HCT116 (cell line): ENCODE measurements at regions not wholly inside any gene's neighbourhood (a gene's known extent, or its start where the extent isn't known, plus 50 kb on each side); places are given as distances from the start of the nearest gene placed in this dataset.

Source experiments
- CEBPB ChIP-seq: IDR thresholded peaks from 2 replicates; pipeline ENCODE4 v1.6.1; 2012; ENCODE audit warnings: low read depth
- EGR1 ChIP-seq: IDR thresholded peaks from 2 replicates; pipeline ENCODE4 v1.6.1; 2012; ENCODE audit warnings: low read depth
- ELF1 ChIP-seq: IDR thresholded peaks from 2 replicates; pipeline ENCODE4 v1.6.1; 2012; ENCODE audit warnings: low read depth, borderline replicate concordance
- EZH2 ChIP-seq: fragments of 200-600 bp; sonication (generic); IDR thresholded peaks from 2 replicates; pipeline ENCODE4 v1.6.1; 2017; ENCODE audit warnings: antibody characterized with exemption, mixed run types
- EZH2phosphoT487 ChIP-seq: fragments of 200-600 bp; IDR thresholded peaks from 2 replicates; pipeline ENCODE4 v1.6.1; 2018; ENCODE audit warnings: antibody characterized with exemption, borderline replicate concordance
- JUND ChIP-seq: IDR thresholded peaks from 2 replicates; pipeline ENCODE4 v1.6.1; 2012
- POLR2A ChIP-seq: IDR thresholded peaks from 2 replicates; pipeline ENCODE4 v1.7.0; 2011; ENCODE audit warnings: borderline replicate concordance; ENCODE audit not compliant: insufficient read depth, insufficient read length; ENCODE audit errors: extremely low read depth
- POLR2AphosphoS5 ChIP-seq: IDR thresholded peaks from 2 replicates; pipeline ENCODE4 v1.6.1; 2011; ENCODE audit warnings: mild to moderate bottlenecking, low read depth, low read length, moderate library complexity
- RAD21 ChIP-seq: IDR thresholded peaks from 2 replicates; pipeline ENCODE4 v1.6.1; 2012; ENCODE audit warnings: low read depth, mild to moderate bottlenecking
- YY1 ChIP-seq: IDR thresholded peaks from 2 replicates; pipeline ENCODE4 v1.6.1; 2011; ENCODE audit warnings: low read length, low read depth, moderate library complexity, mild to moderate bottlenecking; ENCODE audit not compliant: insufficient replicate concordance; ENCODE audit errors: extremely low read depth
- TF ChIP-seq, protein P1 (sequence below), 3 experiments: fragments of 200-600 bp in 1 of 3; sonication (generic) in 1 of 3; IDR thresholded peaks in 2 of 3; conservative IDR thresholded peaks in 1 of 3; 2 replicates each; pipeline ENCODE4 v1.5.1; 2012 to 2017; ENCODE audit warnings: low read depth in 2 of 3, low read length in 2 of 3, antibody characterized with exemption in 1 of 3, borderline replicate concordance in 1 of 3, control low read depth in 1 of 3, mild to moderate bottlenecking in 1 of 3, mixed read lengths in 1 of 3, mixed run types in 1 of 3, moderate library complexity in 1 of 3; ENCODE audit not compliant: insufficient read depth in 1 of 3
- TF ChIP-seq, protein P2 (sequence below): IDR thresholded peaks from 2 replicates; pipeline ENCODE4 v1.6.1; 2012; ENCODE audit warnings: low read depth
- TF ChIP-seq, protein P3 (sequence below): IDR thresholded peaks from 2 replicates; pipeline ENCODE4 v1.6.1; 2012

DNA sequence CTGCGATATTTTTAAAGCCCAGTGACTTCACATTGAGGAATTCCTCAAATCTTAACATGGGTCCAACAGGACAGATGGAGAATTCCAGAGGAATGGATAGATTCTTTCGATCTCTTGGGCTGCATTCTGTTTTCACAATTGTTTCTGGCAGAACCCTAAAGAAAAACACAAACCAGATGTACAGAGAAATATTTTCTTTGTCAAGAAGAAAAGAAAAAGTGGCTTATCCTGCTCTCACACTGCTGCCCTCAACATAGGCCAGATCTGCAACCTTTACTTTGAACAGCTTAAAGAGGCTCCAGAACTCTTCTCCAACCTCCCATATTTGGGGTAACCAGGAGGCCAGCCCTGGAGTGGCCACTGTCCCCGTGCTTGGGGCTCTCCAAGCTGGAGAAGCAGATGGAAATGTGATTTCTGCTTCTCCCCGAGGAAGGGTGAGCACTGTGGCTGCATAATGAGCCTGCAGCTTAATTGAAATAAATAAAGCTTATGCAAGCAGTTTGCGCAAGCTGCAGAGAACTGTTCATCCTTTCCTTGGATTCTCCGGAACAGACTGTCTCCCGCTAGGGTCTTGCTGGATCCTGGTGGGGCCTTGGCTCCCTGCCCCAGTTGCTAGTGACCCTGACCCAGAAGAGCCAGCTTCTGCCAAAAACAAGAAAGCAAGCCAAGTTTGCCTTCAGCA is 453.2 kb upstream of the PROK2 start:
- TF ChIP-seq, protein P1, sequence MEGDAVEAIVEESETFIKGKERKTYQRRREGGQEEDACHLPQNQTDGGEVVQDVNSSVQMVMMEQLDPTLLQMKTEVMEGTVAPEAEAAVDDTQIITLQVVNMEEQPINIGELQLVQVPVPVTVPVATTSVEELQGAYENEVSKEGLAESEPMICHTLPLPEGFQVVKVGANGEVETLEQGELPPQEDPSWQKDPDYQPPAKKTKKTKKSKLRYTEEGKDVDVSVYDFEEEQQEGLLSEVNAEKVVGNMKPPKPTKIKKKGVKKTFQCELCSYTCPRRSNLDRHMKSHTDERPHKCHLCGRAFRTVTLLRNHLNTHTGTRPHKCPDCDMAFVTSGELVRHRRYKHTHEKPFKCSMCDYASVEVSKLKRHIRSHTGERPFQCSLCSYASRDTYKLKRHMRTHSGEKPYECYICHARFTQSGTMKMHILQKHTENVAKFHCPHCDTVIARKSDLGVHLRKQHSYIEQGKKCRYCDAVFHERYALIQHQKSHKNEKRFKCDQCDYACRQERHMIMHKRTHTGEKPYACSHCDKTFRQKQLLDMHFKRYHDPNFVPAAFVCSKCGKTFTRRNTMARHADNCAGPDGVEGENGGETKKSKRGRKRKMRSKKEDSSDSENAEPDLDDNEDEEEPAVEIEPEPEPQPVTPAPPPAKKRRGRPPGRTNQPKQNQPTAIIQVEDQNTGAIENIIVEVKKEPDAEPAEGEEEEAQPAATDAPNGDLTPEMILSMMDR (IDR thresholded peaks at IDR 0.05 in 2 of 3, conservative IDR thresholded peaks at IDR 0.05 in 1 of 3; ENCODE audit: borderline replicate concordance in 1 of 3, insufficient read depth in 1 of 3, low read depth in 2 of 3, low read length in 2 of 3): no peak
- no peak for TF ChIP-seq POLR2A
- no peak for TF ChIP-seq CEBPB
- TF ChIP-seq, protein P2, sequence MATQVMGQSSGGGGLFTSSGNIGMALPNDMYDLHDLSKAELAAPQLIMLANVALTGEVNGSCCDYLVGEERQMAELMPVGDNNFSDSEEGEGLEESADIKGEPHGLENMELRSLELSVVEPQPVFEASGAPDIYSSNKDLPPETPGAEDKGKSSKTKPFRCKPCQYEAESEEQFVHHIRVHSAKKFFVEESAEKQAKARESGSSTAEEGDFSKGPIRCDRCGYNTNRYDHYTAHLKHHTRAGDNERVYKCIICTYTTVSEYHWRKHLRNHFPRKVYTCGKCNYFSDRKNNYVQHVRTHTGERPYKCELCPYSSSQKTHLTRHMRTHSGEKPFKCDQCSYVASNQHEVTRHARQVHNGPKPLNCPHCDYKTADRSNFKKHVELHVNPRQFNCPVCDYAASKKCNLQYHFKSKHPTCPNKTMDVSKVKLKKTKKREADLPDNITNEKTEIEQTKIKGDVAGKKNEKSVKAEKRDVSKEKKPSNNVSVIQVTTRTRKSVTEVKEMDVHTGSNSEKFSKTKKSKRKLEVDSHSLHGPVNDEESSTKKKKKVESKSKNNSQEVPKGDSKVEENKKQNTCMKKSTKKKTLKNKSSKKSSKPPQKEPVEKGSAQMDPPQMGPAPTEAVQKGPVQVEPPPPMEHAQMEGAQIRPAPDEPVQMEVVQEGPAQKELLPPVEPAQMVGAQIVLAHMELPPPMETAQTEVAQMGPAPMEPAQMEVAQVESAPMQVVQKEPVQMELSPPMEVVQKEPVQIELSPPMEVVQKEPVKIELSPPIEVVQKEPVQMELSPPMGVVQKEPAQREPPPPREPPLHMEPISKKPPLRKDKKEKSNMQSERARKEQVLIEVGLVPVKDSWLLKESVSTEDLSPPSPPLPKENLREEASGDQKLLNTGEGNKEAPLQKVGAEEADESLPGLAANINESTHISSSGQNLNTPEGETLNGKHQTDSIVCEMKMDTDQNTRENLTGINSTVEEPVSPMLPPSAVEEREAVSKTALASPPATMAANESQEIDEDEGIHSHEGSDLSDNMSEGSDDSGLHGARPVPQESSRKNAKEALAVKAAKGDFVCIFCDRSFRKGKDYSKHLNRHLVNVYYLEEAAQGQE: no peak
- TF ChIP-seq EZH2phosphoT487: no peak
- no peak for TF ChIP-seq RAD21
- TF ChIP-seq POLR2AphosphoS5: no peak
- TF ChIP-seq YY1: no peak
- TF ChIP-seq EZH2: no peak
- TF ChIP-seq JUND: no peak
- no peak for TF ChIP-seq EGR1
- TF ChIP-seq, protein P3, sequence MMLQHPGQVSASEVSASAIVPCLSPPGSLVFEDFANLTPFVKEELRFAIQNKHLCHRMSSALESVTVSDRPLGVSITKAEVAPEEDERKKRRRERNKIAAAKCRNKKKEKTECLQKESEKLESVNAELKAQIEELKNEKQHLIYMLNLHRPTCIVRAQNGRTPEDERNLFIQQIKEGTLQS: no peak
- no peak for TF ChIP-seq ELF1
